ENCODE measurements at regions not wholly inside any gene's neighbourhood (a gene's known extent, or its start where the extent isn't known, plus 50 kb on each side); places are given as distances from the start of the nearest gene placed in this dataset.

GRCh38 chr18:73366713-73367112 lies 498.9 kb upstream of the NETO1 start:
- H3K4me3 ChIP-seq (replicated peaks in 1 of 3; ENCODE audit: low read depth in 2 of 3, low read length in 3 of 3) = no peak overlapping the region
- no CpG with 5 or more reads among the region's 3 CpGs for WGBS (ENCODE audit: insufficient coverage)
- H3K4me2 ChIP-seq (replicated peaks; ENCODE audit: extremely low read depth, low read length, poor library complexity, severe bottlenecking) = no peak overlapping the region
- Mint-ChIP-seq H3K27ac (no peak overlapping the region), H3K4me1 (no peaks in the 10 kb centered on the region), H3K36me3 (no peaks in the 10 kb centered on the region), H3K27me3 (ENCODE audit: low read depth in 3 of 3) (no peaks in the 10 kb centered on the region), H3K9me3 (peaks cover 0 to 14% (median 3%) of the 10 kb centered on the region in 7 donors), H3K4me3 (no peak overlapping the region)
- peaks cover 0 to 12% of the 10 kb centered on the region in 2 donors for H3K9me3 ChIP-seq (replicated peaks in 1 of 2; ENCODE audit: control insufficient read depth in 1 of 2, insufficient read depth in 1 of 2, low read length in 2 of 2)
- H3K27me3 ChIP-seq (ENCODE audit: control insufficient read depth in 2 of 2, insufficient read depth in 2 of 2, low read length in 2 of 2) = no peaks in the 10 kb centered on the region
- H3K27ac ChIP-seq (ENCODE audit: low read depth in 1 of 2, low read length in 2 of 2) = no peak overlapping the region
- intact Hi-C loops (cut with micrococcal nuclease) = no loop called here
- H2AFZ ChIP-seq (ENCODE audit: insufficient read depth, low read depth, low read length, poor library complexity, severe bottlenecking) = no peak overlapping the region
- H3K79me2 ChIP-seq (ENCODE audit: insufficient read depth, low read length) = no peaks in the 10 kb centered on the region
- DNase-seq = no peak
- H3K9ac ChIP-seq (ENCODE audit: insufficient read depth, low read length, poor library complexity, severe bottlenecking) = no peak overlapping the region
- no peak for TF ChIP-seq CTCF (IDR thresholded peaks at IDR 0.05)
- H4K20me1 ChIP-seq (ENCODE audit: insufficient read depth, low read length) = no peaks in the 10 kb centered on the region
- no peaks in the 10 kb centered on the region for H3K4me1 ChIP-seq (ENCODE audit: control insufficient read depth in 1 of 2, insufficient read depth in 2 of 2, low read length in 2 of 2)
- H3K36me3 ChIP-seq (replicated peaks in 1 of 2; ENCODE audit: control insufficient read depth in 1 of 2, insufficient read depth in 2 of 2, low read length in 2 of 2) = no peaks in the 10 kb centered on the region

GRCh38 chr18:73365018-73365417 lies 497.2 kb upstream of the NETO1 start:
- Histone ChIP-seq H3K4me3 (replicated peaks in 1 of 3; ENCODE audit: low read depth in 2 of 3, low read length in 3 of 3) (no peak overlapping the region), H3K27me3 (ENCODE audit: control insufficient read depth in 2 of 2, insufficient read depth in 2 of 2, low read length in 2 of 2) (no peaks in the 10 kb centered on the region), H3K27ac (ENCODE audit: low read depth in 1 of 2, low read length in 2 of 2) (no peak overlapping the region), H3K9ac (ENCODE audit: insufficient read depth, low read length, poor library complexity, severe bottlenecking) (no peak overlapping the region), H3K4me2 (replicated peaks; ENCODE audit: extremely low read depth, low read length, poor library complexity, severe bottlenecking) (no peak overlapping the region), H3K9me3 (replicated peaks in 1 of 2; ENCODE audit: control insufficient read depth in 1 of 2, insufficient read depth in 1 of 2, low read length in 2 of 2) (peaks cover 0 to 12% of the 10 kb centered on the region in 2 donors), H2AFZ (ENCODE audit: insufficient read depth, low read depth, low read length, poor library complexity, severe bottlenecking) (no peak overlapping the region), H3K79me2 (ENCODE audit: insufficient read depth, low read length) (no peaks in the 10 kb centered on the region), H3K4me1 (ENCODE audit: control insufficient read depth in 1 of 2, insufficient read depth in 2 of 2, low read length in 2 of 2) (no peaks in the 10 kb centered on the region), H4K20me1 (ENCODE audit: insufficient read depth, low read length) (no peaks in the 10 kb centered on the region), H3K36me3 (replicated peaks in 1 of 2; ENCODE audit: control insufficient read depth in 1 of 2, insufficient read depth in 2 of 2, low read length in 2 of 2) (no peaks in the 10 kb centered on the region)
- DNase-seq = no peak
- intact Hi-C loops (cut with micrococcal nuclease) = no loop called here
- Mint-ChIP-seq H3K36me3 (no peaks in the 10 kb centered on the region), H3K27ac (no peak overlapping the region), H3K9me3 (peaks cover 0 to 10% (median 3%) of the 10 kb centered on the region in 7 donors), H3K4me3 (no peak overlapping the region), H3K27me3 (ENCODE audit: low read depth in 3 of 3) (no peaks in the 10 kb centered on the region), H3K4me1 (no peaks in the 10 kb centered on the region)
- WGBS (ENCODE audit: insufficient coverage) = 92% methylated on average over 2 of the region's 4 CpGs
- no peak for TF ChIP-seq CTCF (IDR thresholded peaks at IDR 0.05)

Data from CD14-positive monocyte (primary cell).